ENCODE measurements at regions not wholly inside any gene's neighbourhood (a gene's known extent, or its start where the extent isn't known, plus 50 kb on each side); places are given as distances from the start of the nearest gene placed in this dataset.
"Not testable (repeated sequence)": the region's sequence is repeated elsewhere in the genome, so short reads cannot be mapped to it uniquely, and the experiment has no call there.

GRCh38 chr9:78438211-78438610 lies 141.3 kb downstream of the PSAT1 start:
- no peak for DNase-seq

GRCh38 chr9:78438780-78439179 lies 141.9 kb downstream of the PSAT1 start:
- no peak for DNase-seq

- peak; percentile 88 for DNase-seq
Observed at GRCh38 chr9:78439190-78439865, 142.4 kb downstream of the PSAT1 start.

- no peak for DNase-seq
Observed at GRCh38 chr9:78439866-78440830, 143.2 kb downstream of the PSAT1 start.

GRCh38 chr9:78441396-78441795 lies 144.5 kb downstream of the PSAT1 start:
- DNase-seq: no peak

DNA sequence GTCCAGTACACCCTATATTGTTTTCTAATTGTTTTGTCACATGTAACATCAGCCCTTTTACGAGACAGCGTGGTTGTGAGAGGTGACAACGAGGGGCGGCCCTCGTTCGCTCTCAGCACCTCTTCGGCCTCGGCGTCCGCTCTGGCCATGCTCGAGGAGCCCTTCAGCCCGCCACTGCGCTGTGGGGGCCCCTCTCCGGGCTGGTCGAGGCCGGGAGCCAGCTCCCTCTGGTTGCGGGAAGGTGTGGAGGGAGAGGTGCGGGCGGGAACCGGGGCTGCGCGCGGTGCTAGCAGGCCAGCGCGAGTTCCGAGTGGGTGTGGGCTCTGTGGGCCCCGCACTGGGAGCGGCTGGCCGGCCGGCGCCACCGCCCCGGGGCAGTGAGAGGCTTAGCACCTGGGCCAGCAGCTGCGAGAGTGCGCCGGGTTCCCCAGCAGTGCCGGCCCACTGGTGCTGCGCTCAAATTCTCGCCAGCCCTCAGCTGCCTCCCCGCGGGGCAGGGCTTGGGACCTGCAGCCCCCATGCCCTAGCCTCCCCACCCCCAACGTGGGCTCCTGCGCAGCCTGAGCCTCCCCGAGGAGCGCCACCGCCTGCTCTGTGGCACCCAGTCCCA lies 145.0 kb downstream of the PSAT1 start:
- no peak for DNase-seq

DNA sequence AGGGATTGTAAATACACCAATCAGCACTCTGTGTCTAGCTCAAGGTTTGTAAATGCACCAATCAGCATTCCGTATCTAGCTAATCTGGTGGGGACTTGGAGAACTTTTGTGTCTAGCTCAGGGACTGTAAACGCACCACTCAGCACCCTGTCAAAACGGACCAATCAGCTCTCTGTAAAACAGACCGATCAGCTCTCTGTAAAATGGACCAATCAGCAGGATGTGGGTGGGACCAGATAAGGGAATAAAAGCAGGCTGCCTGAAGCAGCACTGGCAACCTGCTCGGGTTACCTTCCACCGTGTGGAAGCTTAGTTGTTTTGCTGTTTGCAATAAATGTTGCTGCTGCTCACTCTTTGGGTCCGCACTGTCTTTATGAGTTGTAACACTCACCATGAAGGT lies 145.7 kb downstream of the PSAT1 start:
- not testable (repeated sequence) for DNase-seq

- DNase-seq: no peak
Observed at GRCh38 chr9:78443946-78444345, 147.0 kb downstream of the PSAT1 start.

- DNase-seq: no peak
Observed at GRCh38 chr9:78448960-78449673, 152.2 kb downstream of the PSAT1 start.

DNA sequence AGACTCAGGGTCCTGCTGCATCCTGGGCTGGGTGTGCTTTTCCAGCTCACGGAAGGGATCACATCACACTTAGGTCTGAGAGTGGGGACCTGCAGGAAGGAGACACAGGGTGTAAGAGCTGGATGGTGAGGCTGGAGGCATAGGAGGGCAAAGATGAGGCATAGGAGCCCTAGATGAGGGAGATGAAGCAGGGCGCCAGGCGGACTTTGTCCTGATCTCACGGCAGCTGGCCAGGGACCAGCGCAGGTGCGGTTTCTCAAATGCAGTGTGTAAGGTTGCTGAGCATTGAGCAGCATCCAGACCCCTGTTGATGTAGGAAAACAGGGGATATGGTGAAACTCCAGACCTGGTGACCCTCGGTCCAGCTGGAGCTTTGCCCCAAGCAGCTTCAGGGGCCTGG lies 156.5 kb downstream of the PSAT1 start:
- no peak for DNase-seq

- no peak for DNase-seq
Observed at GRCh38 chr9:78462611-78463010, 165.7 kb downstream of the PSAT1 start.

GRCh38 chr9:78463750-78464149 lies 166.8 kb downstream of the PSAT1 start:
- DNase-seq: no peak

DNA sequence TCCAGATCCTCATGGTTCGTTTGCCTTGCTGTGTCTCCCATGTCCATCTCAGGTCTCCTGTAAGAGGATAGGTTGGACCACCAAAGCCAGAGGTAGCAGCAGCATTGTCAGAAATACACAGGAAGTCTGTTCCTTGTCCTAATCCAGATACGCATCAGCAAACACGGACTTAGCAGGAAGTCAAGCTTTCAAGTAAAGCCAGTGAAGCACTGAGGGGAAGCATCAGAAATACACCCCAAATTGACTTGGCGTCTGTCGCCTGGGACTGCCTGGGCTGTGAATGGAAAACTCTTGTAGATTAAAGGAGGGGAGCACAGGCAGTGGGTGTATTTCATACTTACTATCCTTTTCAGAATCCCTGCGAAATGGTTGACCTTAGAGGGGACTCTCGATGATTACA lies 171.3 kb downstream of the PSAT1 start:
- DNase-seq: no peak

DNA sequence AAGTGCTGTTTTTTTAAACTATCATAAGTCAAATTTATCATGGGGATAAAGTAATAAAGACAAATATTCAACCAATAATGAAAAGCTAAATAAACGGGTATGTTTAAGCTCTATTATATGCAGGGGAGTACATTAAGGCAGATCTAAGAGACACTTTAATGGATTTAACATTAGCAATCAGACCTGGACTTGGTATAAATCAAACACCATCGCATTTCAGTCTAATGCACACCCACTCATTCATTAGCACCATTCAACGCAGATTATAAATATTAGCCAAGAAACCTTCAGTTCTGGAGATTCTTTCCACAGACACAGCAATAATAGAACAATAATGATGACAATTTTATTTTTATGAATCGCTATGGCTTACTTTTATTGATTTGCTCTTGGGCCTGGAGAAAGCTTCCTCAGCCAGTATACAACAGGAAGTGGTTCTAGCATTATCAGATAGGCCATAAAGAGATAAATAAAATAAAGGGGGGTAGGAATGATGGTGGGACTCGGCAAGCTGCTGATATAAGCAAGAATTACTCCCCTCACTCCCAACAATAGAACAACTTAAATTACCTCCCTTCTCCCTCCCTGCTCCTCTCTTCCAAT lies 172.2 kb downstream of the PSAT1 start:
- no peak for DNase-seq

- DNase-seq: no peak
Observed at GRCh38 chr9:78470216-78470615, 173.3 kb downstream of the PSAT1 start.

DNA sequence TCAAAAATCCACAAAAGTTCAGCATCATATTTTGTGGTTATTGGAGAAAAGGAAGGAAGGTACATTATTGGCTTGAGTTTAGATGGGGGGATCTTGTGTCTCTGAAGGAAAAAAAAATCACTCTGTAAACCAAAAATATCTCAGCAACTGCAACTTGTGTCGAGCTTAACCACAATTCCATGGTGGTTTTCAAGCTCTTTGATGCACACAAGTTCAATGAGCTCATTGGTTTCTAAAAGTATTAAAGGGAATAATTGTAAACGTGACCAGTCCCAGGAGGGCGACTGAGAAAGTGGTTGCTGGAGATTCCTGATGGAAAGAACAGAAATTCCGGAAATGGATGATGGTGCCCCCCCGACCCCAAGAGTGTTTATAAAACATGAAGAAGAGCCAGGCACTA lies 173.8 kb downstream of the PSAT1 start:
- DNase-seq: no peak

DNA sequence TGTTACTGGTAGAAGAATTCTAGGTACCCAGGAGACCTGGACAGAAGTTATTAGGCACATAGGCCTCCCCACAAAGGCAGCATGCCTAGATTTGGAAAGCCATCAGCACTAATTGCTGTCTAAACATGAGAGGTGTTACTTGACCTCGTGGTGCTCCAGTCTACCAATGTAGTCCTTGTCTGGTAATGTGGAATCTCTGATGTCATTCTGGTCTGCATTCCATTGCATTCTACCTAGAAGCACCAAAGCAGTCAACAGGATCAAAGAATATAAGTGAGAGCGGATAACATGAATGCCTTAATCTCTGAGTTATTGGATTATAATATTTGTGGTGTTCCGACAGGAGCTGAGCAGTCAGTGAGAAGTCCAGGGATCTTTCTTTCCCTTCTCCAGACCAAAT lies 175.2 kb downstream of the PSAT1 start:
- DNase-seq: no peak

GRCh38 chr9:78479441-78479840 lies 182.5 kb downstream of the PSAT1 start:
- DNase-seq: no peak

DNA sequence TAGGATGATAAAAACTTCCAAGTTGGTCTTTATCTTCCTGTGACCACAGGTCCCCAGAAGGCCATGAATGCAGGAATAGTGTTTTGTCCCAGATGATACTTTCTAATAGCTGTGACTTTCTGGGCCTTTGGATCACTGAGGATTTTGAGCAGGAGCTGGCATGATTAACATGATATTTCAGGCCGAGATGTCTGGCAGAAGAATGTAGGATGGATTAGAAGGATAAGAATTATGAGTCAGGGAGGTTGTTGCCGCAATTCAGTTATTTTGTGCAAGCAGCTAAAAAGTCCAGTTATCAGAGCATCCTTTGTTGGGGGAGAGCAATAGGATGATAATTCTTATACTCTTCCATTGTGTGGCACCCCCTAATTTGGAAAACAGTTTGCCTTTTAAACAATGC lies 189.7 kb downstream of the PSAT1 start:
- no peak for DNase-seq

DNA sequence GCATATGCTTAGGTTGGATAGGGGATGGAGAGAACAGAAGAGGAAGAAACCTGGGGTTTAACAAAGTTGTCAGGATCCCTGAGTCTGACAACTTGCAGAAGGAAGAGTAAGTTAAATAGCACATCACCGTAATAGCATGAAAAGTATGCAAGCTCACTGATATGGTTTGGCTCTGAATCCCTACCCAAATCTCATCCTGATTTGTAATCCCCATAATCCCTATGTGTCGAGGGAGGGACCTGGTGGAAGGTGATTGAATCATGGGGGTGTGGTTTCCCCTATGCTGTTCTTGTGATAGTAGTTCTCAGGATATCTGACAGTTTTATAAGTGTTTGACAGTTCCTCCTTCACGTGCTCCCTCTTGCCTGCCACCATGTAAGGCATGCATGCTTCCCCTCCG lies 193.3 kb downstream of the PSAT1 start:
- no peak for DNase-seq

DNA sequence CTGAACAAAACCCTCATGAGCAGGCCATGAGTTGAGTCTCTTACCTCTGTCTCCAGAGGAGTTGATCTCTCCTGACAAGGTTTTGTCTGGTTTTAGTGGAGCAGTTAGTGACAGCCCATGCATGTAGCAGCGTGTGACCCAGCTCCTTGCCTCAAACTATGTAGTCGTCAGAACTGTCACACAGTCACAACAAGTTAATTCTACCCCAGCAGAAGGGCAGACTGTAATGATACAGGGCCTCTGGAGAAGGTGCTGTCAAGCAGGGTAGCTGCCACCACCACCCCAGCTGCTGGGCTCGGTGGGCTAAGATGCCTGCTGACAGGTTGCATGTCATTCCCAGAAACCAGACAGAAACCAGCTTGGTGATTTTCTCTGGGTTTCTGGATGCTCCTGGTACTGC lies 194.5 kb downstream of the PSAT1 start:
- DNase-seq: no peak

All from renal pelvis (tissue), 1 donor.